Gastrocnemius medialis (tissue), 4 donors: ENCODE measurements at regions not wholly inside any gene's neighbourhood (a gene's known extent, or its start where the extent isn't known, plus 50 kb on each side); places are given as distances from the start of the nearest gene placed in this dataset.

Source experiments
- POLR2A ChIP-seq, 2 donors: fragments of 450-650 bp; IDR thresholded peaks; one replicate each; pipeline ENCODE4 v1.6.1; 2017; ENCODE audit warnings: antibody characterized with exemption in 2 of 2, mild to moderate bottlenecking in 2 of 2, moderate library complexity in 2 of 2
- TF ChIP-seq, protein P1 (sequence below), 5 experiments: fragments of 450-650 bp in 3 of 5; fragments of 200-600 bp in 2 of 5; sonication (generic) in 2 of 5; IDR thresholded peaks in 4 of 5; conservative IDR thresholded peaks in 1 of 5; 1 replicate in 4 of 5; 2 replicates in 1 of 5; pipeline ENCODE4 v1.5.1; 2016 to 2019; ENCODE audit warnings: antibody characterized with exemption in 5 of 5, mild to moderate bottlenecking in 3 of 5, moderate library complexity in 3 of 5

DNA sequence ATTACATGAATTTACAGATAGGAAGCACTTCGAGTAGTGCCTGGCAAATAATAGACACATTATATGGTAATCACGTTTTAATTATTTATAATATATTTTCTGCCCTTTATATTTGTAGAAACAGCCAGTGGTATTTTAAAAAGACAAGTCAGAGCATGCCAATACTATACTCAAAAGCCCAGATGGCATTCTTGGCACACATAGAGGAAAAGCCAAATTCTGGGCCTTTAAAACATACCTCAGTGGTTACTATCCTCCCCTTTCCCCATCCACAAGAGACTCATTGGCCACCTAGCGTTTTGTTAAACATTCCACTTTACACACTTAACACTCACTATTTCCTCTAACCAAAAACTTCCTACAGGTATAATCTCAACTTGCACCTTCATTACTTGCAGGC lies 63.3 kb upstream of the ZNF804A start:
- TF ChIP-seq, protein P1, sequence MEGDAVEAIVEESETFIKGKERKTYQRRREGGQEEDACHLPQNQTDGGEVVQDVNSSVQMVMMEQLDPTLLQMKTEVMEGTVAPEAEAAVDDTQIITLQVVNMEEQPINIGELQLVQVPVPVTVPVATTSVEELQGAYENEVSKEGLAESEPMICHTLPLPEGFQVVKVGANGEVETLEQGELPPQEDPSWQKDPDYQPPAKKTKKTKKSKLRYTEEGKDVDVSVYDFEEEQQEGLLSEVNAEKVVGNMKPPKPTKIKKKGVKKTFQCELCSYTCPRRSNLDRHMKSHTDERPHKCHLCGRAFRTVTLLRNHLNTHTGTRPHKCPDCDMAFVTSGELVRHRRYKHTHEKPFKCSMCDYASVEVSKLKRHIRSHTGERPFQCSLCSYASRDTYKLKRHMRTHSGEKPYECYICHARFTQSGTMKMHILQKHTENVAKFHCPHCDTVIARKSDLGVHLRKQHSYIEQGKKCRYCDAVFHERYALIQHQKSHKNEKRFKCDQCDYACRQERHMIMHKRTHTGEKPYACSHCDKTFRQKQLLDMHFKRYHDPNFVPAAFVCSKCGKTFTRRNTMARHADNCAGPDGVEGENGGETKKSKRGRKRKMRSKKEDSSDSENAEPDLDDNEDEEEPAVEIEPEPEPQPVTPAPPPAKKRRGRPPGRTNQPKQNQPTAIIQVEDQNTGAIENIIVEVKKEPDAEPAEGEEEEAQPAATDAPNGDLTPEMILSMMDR (IDR thresholded peaks at IDR 0.05 in 4 of 5, conservative IDR thresholded peaks at IDR 0.05 in 1 of 5): no peak
- no peak for TF ChIP-seq POLR2A (IDR thresholded peaks at IDR 0.05)
